H1 (cell line): ENCODE measurements at regions not wholly inside any gene's neighbourhood (a gene's known extent, or its start where the extent isn't known, plus 50 kb on each side); places are given as distances from the start of the nearest gene placed in this dataset.

Experiments used
- CTCF ChIA-PET: fragments of 300-600 bp; sonication (Branson Sonifier 250); formaldehyde crosslinking; loops from one replicate; lab custom pipeline; 2021; ENCODE audit not compliant: partially characterized antibody; lab: Charles Lee
- POLR2A ChIA-PET: fragments of 300-600 bp; sonication (Branson Sonifier 250); formaldehyde crosslinking; loops from one replicate; lab custom pipeline; 2021; ENCODE audit warnings: inconsistent platforms; ENCODE audit not compliant: partially characterized antibody; lab: Charles Lee
- DNase-seq, 2 experiments: peaks; one replicate each; pipeline versions ENCODE4 v3.0.0 to v3.0.0-alpha.2; 2010 to 2022; ENCODE audit warnings: low spot score in 2 of 2, low read depth in 1 of 2, mixed read lengths in 1 of 2
- FAIRE-seq: peaks from 2 replicates; lab custom pipeline; 2011; peaks lifted over from hg19 to GRCh38; lab: Jason Lieb, UNC
- H2AFZ ChIP-seq: 2 replicates; pipeline ENCODE4 v1.8.1; 2012; ENCODE audit warnings: low read length, inconsistent platforms
- H2AK5ac ChIP-seq: 2 replicates; pipeline ENCODE4 v1.6.1; 2013; ENCODE audit warnings: low read depth, low read length
- H2BK120ac ChIP-seq: replicated peaks from 2 replicates; pipeline ENCODE3; 2013; ENCODE audit warnings: low read depth, low read length, inconsistent platforms
- H2BK12ac ChIP-seq: 2 replicates; pipeline ENCODE4 v1.6.1; 2013; ENCODE audit warnings: low read depth, low read length
- H2BK15ac ChIP-seq: 2 replicates; pipeline ENCODE4 v1.6.1; 2013; ENCODE audit warnings: low read length
- H2BK20ac ChIP-seq: 2 replicates; pipeline ENCODE4 v1.6.1; 2013; ENCODE audit warnings: low read length
- H2BK5ac ChIP-seq: 2 replicates; pipeline ENCODE4 v1.6.1; 2013; ENCODE audit warnings: low read depth, low read length
- H3K14ac ChIP-seq: 2 replicates; pipeline ENCODE4 v1.6.1; 2013; ENCODE audit warnings: inconsistent platforms; ENCODE audit not compliant: insufficient read length
- H3K18ac ChIP-seq: 2 replicates; pipeline ENCODE4 v1.6.1; 2013; ENCODE audit warnings: low read length; ENCODE audit errors: extremely low read depth
- H3K23ac ChIP-seq: 2 replicates; pipeline ENCODE4 v1.6.1; 2013; ENCODE audit warnings: inconsistent platforms; ENCODE audit not compliant: insufficient read length
- H3K23me2 ChIP-seq: 2 replicates; pipeline ENCODE4 v1.6.1; 2013; ENCODE audit warnings: low read depth, low read length
- H3K27ac ChIP-seq: 2 replicates; pipeline ENCODE4 v1.6.1; 2011; ENCODE audit warnings: low read depth, low read length, inconsistent platforms
- H3K27me3 ChIP-seq, 4 experiments: replicated peaks in 1 of 4; 1 replicate in 1 of 4; 2 replicates in 3 of 4; pipeline versions ENCODE4 v1.6.1 to v1.8.1; 2011 to 2013; ENCODE audit warnings: low read length in 3 of 4, mild to moderate bottlenecking in 3 of 4, inconsistent platforms in 2 of 4, mixed read lengths in 2 of 4, moderate library complexity in 1 of 4; ENCODE audit not compliant: control insufficient read depth in 3 of 4, insufficient read depth in 3 of 4; ENCODE audit errors: extremely low read depth in 1 of 4
- H3K36me3 ChIP-seq, 4 experiments: 2 replicates each; pipeline versions ENCODE4 v1.6.1 to v1.8.1; 2011 to 2013; ENCODE audit warnings: mild to moderate bottlenecking in 4 of 4, low read length in 3 of 4, moderate library complexity in 2 of 4, control low read depth in 1 of 4, inconsistent platforms in 1 of 4; ENCODE audit not compliant: insufficient read depth in 4 of 4, control insufficient read depth in 2 of 4
- H3K4ac ChIP-seq: replicated peaks from 2 replicates; pipeline ENCODE3; 2013; ENCODE audit warnings: low read length, low read depth, mixed read lengths, inconsistent platforms; ENCODE audit not compliant: insufficient read length
- H3K4me1 ChIP-seq, 4 experiments: replicated peaks in 1 of 4; 1 replicate in 1 of 4; 2 replicates in 3 of 4; pipeline versions ENCODE4 v1.6.1 to v1.8.1; 2011 to 2013; ENCODE audit warnings: low read length in 3 of 4, inconsistent platforms in 2 of 4, mixed read lengths in 1 of 4; ENCODE audit not compliant: insufficient read depth in 4 of 4, control insufficient read depth in 3 of 4
- H3K4me2 ChIP-seq, 2 experiments: 2 replicates each; pipeline versions ENCODE4 v1.6.1 to v1.8.1; 2011 to 2013; ENCODE audit warnings: low read depth in 2 of 2, low read length in 2 of 2, control low read depth in 1 of 2, inconsistent platforms in 1 of 2, mild to moderate bottlenecking in 1 of 2; ENCODE audit not compliant: insufficient read depth in 1 of 2
- H3K4me3 ChIP-seq, 4 experiments: fragments of 200-600, 300-600 bp in 1 of 4; sonication (generic), shearing (Covaris generic), sonication (Bioruptor Twin) in 1 of 4; 2 replicates each; pipeline versions ENCODE4 v1.5.1 to v1.8.1; 2011 to 2016; ENCODE audit warnings: low read length in 4 of 4, low read depth in 3 of 4, control low read depth in 2 of 4, inconsistent platforms in 2 of 4, mild to moderate bottlenecking in 2 of 4, mixed read lengths in 1 of 4, moderate library complexity in 1 of 4; ENCODE audit not compliant: insufficient read depth in 2 of 4; ENCODE audit errors: extremely low read depth in 1 of 4
- H3K56ac ChIP-seq: replicated peaks from 2 replicates; pipeline ENCODE3; 2013; ENCODE audit warnings: low read depth, mild to moderate bottlenecking, mixed read lengths, low read length, inconsistent platforms; ENCODE audit not compliant: insufficient read length
- H3K79me1 ChIP-seq: 2 replicates; pipeline ENCODE4 v1.6.1; 2013; ENCODE audit warnings: low read depth, low read length, control low read depth
- H3K79me2 ChIP-seq, 2 experiments: 2 replicates each; pipeline versions ENCODE4 v1.6.1 to v1.8.1; 2012 to 2013; ENCODE audit warnings: low read length in 2 of 2, mild to moderate bottlenecking in 2 of 2, inconsistent platforms in 1 of 2; ENCODE audit not compliant: insufficient read depth in 2 of 2, control insufficient read depth in 1 of 2
- H3K9ac ChIP-seq, 4 experiments: replicated peaks in 1 of 4; 1 replicate in 1 of 4; 2 replicates in 3 of 4; pipeline versions ENCODE4 v1.6.1 to v1.8.1; 2011 to 2013; ENCODE audit warnings: low read depth in 3 of 4, low read length in 3 of 4, control low read depth in 2 of 4, mild to moderate bottlenecking in 2 of 4, moderate library complexity in 2 of 4, inconsistent platforms in 1 of 4; ENCODE audit errors: extremely low read depth in 1 of 4
- H3K9me3 ChIP-seq, 2 experiments: 2 replicates each; pipeline versions ENCODE4 v1.6.1 to v1.8.1; 2012 to 2013; ENCODE audit warnings: mild to moderate bottlenecking in 2 of 2, moderate library complexity in 2 of 2, control low read depth in 1 of 2, inconsistent platforms in 1 of 2, low read depth in 1 of 2, low read length in 1 of 2, mixed read lengths in 1 of 2; ENCODE audit not compliant: insufficient read depth in 2 of 2
- H4K20me1 ChIP-seq, 2 experiments: replicated peaks in 1 of 2; 2 replicates each; pipeline versions ENCODE3 to v1.8.1; 2011 to 2013; ENCODE audit warnings: inconsistent platforms in 2 of 2, low read length in 2 of 2, mild to moderate bottlenecking in 1 of 2; ENCODE audit not compliant: insufficient read depth in 2 of 2, control insufficient read depth in 1 of 2
- H4K5ac ChIP-seq: 2 replicates; pipeline ENCODE4 v1.6.1; 2013; ENCODE audit warnings: low read length, low read depth, mixed read lengths, inconsistent platforms; ENCODE audit not compliant: insufficient read length
- H4K8ac ChIP-seq: 2 replicates; pipeline ENCODE4 v1.8.0; 2013; ENCODE audit warnings: mild to moderate bottlenecking, moderate library complexity, low read length, inconsistent platforms; ENCODE audit not compliant: insufficient read depth; ENCODE audit errors: extremely low read depth
- H4K91ac ChIP-seq: replicated peaks from 2 replicates; pipeline ENCODE3; 2013; ENCODE audit warnings: low read length, mixed read lengths, inconsistent platforms; ENCODE audit not compliant: insufficient read length
- CEBPB ChIP-seq: IDR thresholded peaks from 2 replicates; pipeline ENCODE4 v1.6.1; 2012; ENCODE audit warnings: low read depth, low read length
- WGBS, 2 experiments: shearing (Covaris generic) in 1 of 2; methylation state at CpG; one replicate each; pipeline versions ENCODE4 v1.1.6 to v1.1.7; 2013 to 2015; ENCODE audit warnings: low lambda C conversion rate in 2 of 2, mixed read lengths in 2 of 2, inconsistent platforms in 1 of 2, low coverage in 1 of 2, missing lambda C conversion rate in 1 of 2; ENCODE audit not compliant: insufficient replicate concordance in 2 of 2, insufficient coverage in 1 of 2, insufficient read length in 1 of 2; ENCODE audit errors: extremely low coverage in 1 of 2, missing lambda C conversion rate in 1 of 2; 5-methylcytosine and 5-hydroxymethylcytosine counted together

DNA sequence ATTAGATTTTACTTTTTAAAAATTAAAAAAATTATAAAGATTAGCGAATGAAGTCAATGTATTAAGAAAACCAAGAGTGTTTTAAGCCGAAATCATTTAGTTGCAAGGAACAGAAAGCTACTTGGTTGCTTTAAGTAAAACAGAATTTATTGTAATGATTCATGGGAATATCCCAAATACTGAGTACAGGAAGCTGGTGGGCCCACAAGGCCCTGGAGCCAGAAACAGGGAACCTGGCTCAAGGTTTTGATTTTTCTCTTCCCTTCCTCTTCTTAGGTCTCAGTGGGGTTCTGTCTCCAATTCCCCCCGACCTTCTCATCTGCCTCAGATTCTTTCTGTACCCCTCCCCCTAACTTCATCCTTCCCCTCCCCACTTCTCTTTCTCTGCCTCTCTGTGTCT is 229.0 kb downstream of the TLE3 start:
- 94% methylated on average over 3 of the region's 3 CpGs; no CpG with 5 or more reads in 1 of the 2 experiments for WGBS, 2 experiments
- POLR2A ChIA-PET: interaction anchor here (1.0 kb wide), 1 partner anchor 39 kb away, joined by 3 read pairs; no protein-coding TSS in a partner anchor
- no peak for TF ChIP-seq CEBPB

More for the DNA sequence above, 229.0 kb downstream of the TLE3 start:
- Histone ChIP-seq H2AFZ (no peak overlapping the region), H3K27ac (no peak overlapping the region), H4K20me1 (no peaks in the 10 kb centered on the region), H3K27me3 (no peaks in the 10 kb centered on the region), H2BK120ac (no peak overlapping the region), H2AK5ac (no peak overlapping the region), H3K4me2 (no peak overlapping the region), H4K5ac (no peak overlapping the region), H2BK15ac (no peak overlapping the region), H3K4me1 (no peaks in the 10 kb centered on the region), H2BK5ac (no peak overlapping the region), H3K23ac (no peak overlapping the region), H3K23me2 (no peaks in the 10 kb centered on the region), H3K4me3 (no peak overlapping the region), H4K8ac (no peak overlapping the region), H3K4ac (no peak overlapping the region), H4K91ac (no peak overlapping the region), H3K14ac (no peak overlapping the region), H3K79me1 (no peaks in the 10 kb centered on the region), H2BK12ac (no peak overlapping the region), H3K56ac (no peak overlapping the region), H3K9ac (no peak overlapping the region), H2BK20ac (no peak overlapping the region), H3K79me2 (no peaks in the 10 kb centered on the region), H3K9me3 (peaks cover 3 to 4% of the 10 kb centered on the region in 2 experiments; a peak in 1 of 4 replicates), H3K18ac (no peak overlapping the region), H3K36me3 (no peaks in the 10 kb centered on the region)
- no peak for DNase-seq
- no peak for FAIRE-seq
- CTCF ChIA-PET: no interaction called here
